Gastroesophageal sphincter (tissue), 4 donors: ENCODE measurements at regions not wholly inside any gene's neighbourhood (a gene's known extent, or its start where the extent isn't known, plus 50 kb on each side); places are given as distances from the start of the nearest gene placed in this dataset.

Experiments
- ATAC-seq: fragments of 150-250 bp; one replicate; pipeline ENCODE4 v1.9.1; 2016; ENCODE audit warnings: mild to moderate bottlenecking, moderate library complexity
- H3K27ac ChIP-seq, 4 donors: fragments of 200-600 bp; sonication (generic) in 3 of 4; 1 replicate in 3 of 4; 2 replicates in 1 of 4; pipeline ENCODE4 v1.5.1; 2016 to 2019
- H3K27me3 ChIP-seq: fragments of 200-600 bp; sonication (generic); one replicate; pipeline ENCODE4 v1.5.1; 2019
- H3K36me3 ChIP-seq, 2 donors: fragments of 200-600 bp; sonication (generic); one replicate each; pipeline ENCODE4 v1.5.1; 2019; ENCODE audit warnings: control low read depth in 1 of 2
- H3K4me1 ChIP-seq, 3 donors: fragments of 200-600 bp; sonication (generic); 1 replicate in 2 of 3; 2 replicates in 1 of 3; pipeline ENCODE4 v1.5.1; 2016 to 2019; ENCODE audit warnings: control low read depth in 2 of 3
- H3K4me3 ChIP-seq, 2 donors: fragments of 200-600 bp; sonication (generic); one replicate each; pipeline ENCODE4 v1.5.1; 2019; ENCODE audit warnings: mild to moderate bottlenecking in 1 of 2, moderate library complexity in 1 of 2
- H3K9me3 ChIP-seq, 3 donors: fragments of 200-600 bp; sonication (generic); one replicate each; pipeline ENCODE4 v1.5.1; 2017 to 2019; ENCODE audit warnings: control low read depth in 2 of 3
- CTCF ChIP-seq, 4 experiments: fragments of 200-600 bp in 2 of 4; fragments of 450-650 bp in 2 of 4; sonication (generic) in 1 of 4; IDR thresholded peaks; one replicate each; pipeline ENCODE4 v1.5.1; 2017 to 2019; ENCODE audit warnings: antibody characterized with exemption in 4 of 4, mild to moderate bottlenecking in 2 of 4, moderate library complexity in 2 of 4
- EP300 ChIP-seq: sonication (generic); formaldehyde crosslinking; IDR thresholded peaks from one replicate; pipeline ENCODE4 v1.6.1; 2017; ENCODE audit warnings: antibody characterized with exemption, mild to moderate bottlenecking
- POLR2A ChIP-seq, 2 donors: fragments of 450-650 bp; IDR thresholded peaks; one replicate each; pipeline ENCODE4 v1.6.1; 2017; ENCODE audit warnings: antibody characterized with exemption in 2 of 2, mild to moderate bottlenecking in 2 of 2, moderate library complexity in 1 of 2
- POLR2AphosphoS5 ChIP-seq: sonication (generic); formaldehyde crosslinking; IDR thresholded peaks from one replicate; pipeline ENCODE4 v1.6.1; 2017; ENCODE audit warnings: antibody characterized with exemption
- WGBS, 2 donors: methylation state at CpG; one replicate each; pipeline ENCODE4 v1.1.5; 2018; ENCODE audit warnings: low coverage in 1 of 2; 5-methylcytosine and 5-hydroxymethylcytosine counted together

- no peak for ATAC-seq
- Histone ChIP-seq H3K4me3 (no peak overlapping the region), H3K27ac (no peak overlapping the region), H3K27me3 (no peaks in the 10 kb centered on the region), H3K4me1 (no peaks in the 10 kb centered on the region), H3K9me3 (no peaks in the 10 kb centered on the region), H3K36me3 (no peaks in the 10 kb centered on the region)
- no peak for TF ChIP-seq POLR2A (IDR thresholded peaks at IDR 0.05)
- TF ChIP-seq POLR2AphosphoS5: no peak
- no peak for TF ChIP-seq EP300
- TF ChIP-seq CTCF (IDR thresholded peaks at IDR 0.05): no peak
- WGBS, 2 donors: 83 to 94% methylated on average over 2 of the region's 2 CpGs
Observed at GRCh38 chr13:50610238-50610637, 233.3 kb downstream of the DLEU7 start.

GRCh38 chr13:50611117-50611781 lies 232.2 kb downstream of the DLEU7 start:
- Histone ChIP-seq H3K27ac (no peak overlapping the region), H3K4me3 (no peak overlapping the region), H3K36me3 (no peaks in the 10 kb centered on the region), H3K27me3 (no peaks in the 10 kb centered on the region), H3K4me1 (no peaks in the 10 kb centered on the region), H3K9me3 (no peaks in the 10 kb centered on the region)
- ATAC-seq: no peak
- TF ChIP-seq CTCF (IDR thresholded peaks at IDR 0.05): no peak
- TF ChIP-seq POLR2AphosphoS5: no peak
- TF ChIP-seq POLR2A (IDR thresholded peaks at IDR 0.05): no peak
- no peak for TF ChIP-seq EP300
- WGBS, 2 donors: 79 to 96% methylated on average over 4 to 5 of the region's 5 CpGs

GRCh38 chr13:50612717-50613116 lies 230.8 kb downstream of the DLEU7 start:
- 72 to 79% methylated on average over 2 to 3 of the region's 3 CpGs for WGBS, 2 donors
- H3K4me3 ChIP-seq: no peak overlapping the region
- no peak for TF ChIP-seq EP300
- no peak for TF ChIP-seq POLR2A (IDR thresholded peaks at IDR 0.05)
- TF ChIP-seq POLR2AphosphoS5: no peak
- TF ChIP-seq CTCF (IDR thresholded peaks at IDR 0.05): no peak

GRCh38 chr13:50613356-50613831 lies 230.1 kb downstream of the DLEU7 start:
- TF ChIP-seq CTCF (IDR thresholded peaks at IDR 0.05) (no peak), EP300 (no peak), POLR2A (IDR thresholded peaks at IDR 0.05) (no peak), POLR2AphosphoS5 (no peak)
- WGBS, 2 donors: 53 to 73% methylated on average over 5 to 6 of the region's 6 CpGs
- Histone ChIP-seq H3K27ac (no peak overlapping the region), H3K4me3 (no peak overlapping the region), H3K9me3 (no peaks in the 10 kb centered on the region), H3K4me1 (no peaks in the 10 kb centered on the region), H3K36me3 (no peaks in the 10 kb centered on the region), H3K27me3 (no peaks in the 10 kb centered on the region)
- ATAC-seq: no peak

More at GRCh38 chr13:50612717-50613116, 230.8 kb downstream of the DLEU7 start:
- no peaks in the 10 kb centered on the region for H3K27me3 ChIP-seq
- H3K36me3 ChIP-seq: no peaks in the 10 kb centered on the region
- no peaks in the 10 kb centered on the region for H3K9me3 ChIP-seq
- H3K27ac ChIP-seq: no peak overlapping the region
- no peak for ATAC-seq
- no peaks in the 10 kb centered on the region for H3K4me1 ChIP-seq

- 83 to 100% methylated on average over 1 to 2 of the region's 2 CpGs for WGBS, 2 donors
- no peaks in the 10 kb centered on the region for H3K9me3 ChIP-seq
- no peak overlapping the region for H3K4me3 ChIP-seq
- no peak overlapping the region for H3K27ac ChIP-seq
- no peak for ATAC-seq
- no peaks in the 10 kb centered on the region for H3K4me1 ChIP-seq
- no peaks in the 10 kb centered on the region for H3K27me3 ChIP-seq
- TF ChIP-seq EP300: no peak
- TF ChIP-seq POLR2A (IDR thresholded peaks at IDR 0.05): no peak
- no peak for TF ChIP-seq CTCF (IDR thresholded peaks at IDR 0.05)
- TF ChIP-seq POLR2AphosphoS5: no peak
- H3K36me3 ChIP-seq: no peaks in the 10 kb centered on the region
Observed at GRCh38 chr13:50615234-50615633, 228.3 kb downstream of the DLEU7 start.
